ENCODE measurements at regions not wholly inside any gene's neighbourhood (a gene's known extent, or its start where the extent isn't known, plus 50 kb on each side); places are given as distances from the start of the nearest gene placed in this dataset.

- TF ChIP-seq, protein P1, sequence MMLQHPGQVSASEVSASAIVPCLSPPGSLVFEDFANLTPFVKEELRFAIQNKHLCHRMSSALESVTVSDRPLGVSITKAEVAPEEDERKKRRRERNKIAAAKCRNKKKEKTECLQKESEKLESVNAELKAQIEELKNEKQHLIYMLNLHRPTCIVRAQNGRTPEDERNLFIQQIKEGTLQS (CRISPR knock-in tag; conservative IDR thresholded peaks at IDR 0.05): no peak
- TF ChIP-seq NR2C2 (CRISPR knock-in tag; IDR thresholded peaks at IDR 0.05) (no peak), USF1 (CRISPR knock-in tag; IDR thresholded peaks at IDR 0.05) (no peak), ZNF263 (CRISPR knock-in tag; IDR thresholded peaks at IDR 0.05; ENCODE audit: low read depth) (no peak), TP53 (CRISPR knock-in tag; IDR thresholded peaks at IDR 0.05) (no peak)
- TF ChIP-seq, protein P2, sequence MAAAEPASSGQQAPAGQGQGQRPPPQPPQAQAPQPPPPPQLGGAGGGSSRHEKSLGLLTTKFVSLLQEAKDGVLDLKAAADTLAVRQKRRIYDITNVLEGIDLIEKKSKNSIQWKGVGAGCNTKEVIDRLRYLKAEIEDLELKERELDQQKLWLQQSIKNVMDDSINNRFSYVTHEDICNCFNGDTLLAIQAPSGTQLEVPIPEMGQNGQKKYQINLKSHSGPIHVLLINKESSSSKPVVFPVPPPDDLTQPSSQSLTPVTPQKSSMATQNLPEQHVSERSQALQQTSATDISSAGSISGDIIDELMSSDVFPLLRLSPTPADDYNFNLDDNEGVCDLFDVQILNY (CRISPR knock-in tag; IDR thresholded peaks at IDR 0.05): no peak
- TF ChIP-seq, protein P3, sequence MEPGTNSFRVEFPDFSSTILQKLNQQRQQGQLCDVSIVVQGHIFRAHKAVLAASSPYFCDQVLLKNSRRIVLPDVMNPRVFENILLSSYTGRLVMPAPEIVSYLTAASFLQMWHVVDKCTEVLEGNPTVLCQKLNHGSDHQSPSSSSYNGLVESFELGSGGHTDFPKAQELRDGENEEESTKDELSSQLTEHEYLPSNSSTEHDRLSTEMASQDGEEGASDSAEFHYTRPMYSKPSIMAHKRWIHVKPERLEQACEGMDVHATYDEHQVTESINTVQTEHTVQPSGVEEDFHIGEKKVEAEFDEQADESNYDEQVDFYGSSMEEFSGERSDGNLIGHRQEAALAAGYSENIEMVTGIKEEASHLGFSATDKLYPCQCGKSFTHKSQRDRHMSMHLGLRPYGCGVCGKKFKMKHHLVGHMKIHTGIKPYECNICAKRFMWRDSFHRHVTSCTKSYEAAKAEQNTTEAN (CRISPR knock-in tag; IDR thresholded peaks at IDR 0.05): no peak
- TF ChIP-seq, protein P4, sequence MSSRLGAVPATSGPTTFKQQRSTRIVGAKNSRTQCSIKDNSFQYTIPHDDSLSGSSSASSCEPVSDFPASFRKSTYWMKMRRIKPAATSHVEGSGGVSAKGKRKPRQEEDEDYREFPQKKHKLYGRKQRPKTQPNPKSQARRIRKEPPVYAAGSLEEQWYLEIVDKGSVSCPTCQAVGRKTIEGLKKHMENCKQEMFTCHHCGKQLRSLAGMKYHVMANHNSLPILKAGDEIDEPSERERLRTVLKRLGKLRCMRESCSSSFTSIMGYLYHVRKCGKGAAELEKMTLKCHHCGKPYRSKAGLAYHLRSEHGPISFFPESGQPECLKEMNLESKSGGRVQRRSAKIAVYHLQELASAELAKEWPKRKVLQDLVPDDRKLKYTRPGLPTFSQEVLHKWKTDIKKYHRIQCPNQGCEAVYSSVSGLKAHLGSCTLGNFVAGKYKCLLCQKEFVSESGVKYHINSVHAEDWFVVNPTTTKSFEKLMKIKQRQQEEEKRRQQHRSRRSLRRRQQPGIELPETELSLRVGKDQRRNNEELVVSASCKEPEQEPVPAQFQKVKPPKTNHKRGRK (CRISPR knock-in tag; IDR thresholded peaks at IDR 0.05; ENCODE audit: borderline replicate concordance): no peak
- TF ChIP-seq, protein P5, sequence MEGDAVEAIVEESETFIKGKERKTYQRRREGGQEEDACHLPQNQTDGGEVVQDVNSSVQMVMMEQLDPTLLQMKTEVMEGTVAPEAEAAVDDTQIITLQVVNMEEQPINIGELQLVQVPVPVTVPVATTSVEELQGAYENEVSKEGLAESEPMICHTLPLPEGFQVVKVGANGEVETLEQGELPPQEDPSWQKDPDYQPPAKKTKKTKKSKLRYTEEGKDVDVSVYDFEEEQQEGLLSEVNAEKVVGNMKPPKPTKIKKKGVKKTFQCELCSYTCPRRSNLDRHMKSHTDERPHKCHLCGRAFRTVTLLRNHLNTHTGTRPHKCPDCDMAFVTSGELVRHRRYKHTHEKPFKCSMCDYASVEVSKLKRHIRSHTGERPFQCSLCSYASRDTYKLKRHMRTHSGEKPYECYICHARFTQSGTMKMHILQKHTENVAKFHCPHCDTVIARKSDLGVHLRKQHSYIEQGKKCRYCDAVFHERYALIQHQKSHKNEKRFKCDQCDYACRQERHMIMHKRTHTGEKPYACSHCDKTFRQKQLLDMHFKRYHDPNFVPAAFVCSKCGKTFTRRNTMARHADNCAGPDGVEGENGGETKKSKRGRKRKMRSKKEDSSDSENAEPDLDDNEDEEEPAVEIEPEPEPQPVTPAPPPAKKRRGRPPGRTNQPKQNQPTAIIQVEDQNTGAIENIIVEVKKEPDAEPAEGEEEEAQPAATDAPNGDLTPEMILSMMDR (IDR thresholded peaks at IDR 0.05): no peak
These were observed 557.9 kb upstream of the CDH11 start for GRCh38 chr16:65679785-65680184.

All from WTC11 (cell line).